Stimulated activated CD8-positive, alpha-beta memory T cell treated with anti-CD3 and anti-CD28 coated beads, Interleukin-7, amount 100 ng/mL, for 1 hour (primary cell): ENCODE measurements at regions not wholly inside any gene's neighbourhood (a gene's known extent, or its start where the extent isn't known, plus 50 kb on each side); places are given as distances from the start of the nearest gene placed in this dataset.

Experiments
- DNase-seq, 2 donors: peaks; one replicate each; pipeline ENCODE4 v3.0.0-alpha.2; 2020; ENCODE audit warnings: low read depth in 2 of 2

DNA sequence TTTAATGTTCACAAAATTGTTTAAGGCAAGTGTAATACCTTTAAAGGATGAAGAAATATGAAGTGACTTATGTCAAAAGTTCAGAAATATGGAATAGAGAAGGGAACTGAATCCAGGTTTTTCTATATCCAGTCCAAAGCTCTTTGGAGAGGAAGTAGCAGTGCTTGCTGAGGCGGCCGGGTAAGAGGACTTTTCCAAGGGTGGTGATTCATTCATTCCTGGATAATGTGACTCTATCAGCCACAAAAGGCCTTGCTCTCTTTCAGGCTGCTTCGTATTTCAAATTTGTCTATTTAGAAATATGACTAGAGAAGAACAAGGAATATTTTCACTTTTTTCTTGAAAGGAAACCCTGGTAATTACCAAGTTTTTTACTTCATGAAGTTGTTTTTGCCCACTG lies 830.1 kb upstream of the ZEB2 start:
- no peak for DNase-seq

- no peak for DNase-seq
Observed at GRCh38 chr2:145344076-145344724, 824.3 kb upstream of the ZEB2 start.

- DNase-seq = no peak
Observed at GRCh38 chr2:145343287-145343686, 823.4 kb upstream of the ZEB2 start.

DNA sequence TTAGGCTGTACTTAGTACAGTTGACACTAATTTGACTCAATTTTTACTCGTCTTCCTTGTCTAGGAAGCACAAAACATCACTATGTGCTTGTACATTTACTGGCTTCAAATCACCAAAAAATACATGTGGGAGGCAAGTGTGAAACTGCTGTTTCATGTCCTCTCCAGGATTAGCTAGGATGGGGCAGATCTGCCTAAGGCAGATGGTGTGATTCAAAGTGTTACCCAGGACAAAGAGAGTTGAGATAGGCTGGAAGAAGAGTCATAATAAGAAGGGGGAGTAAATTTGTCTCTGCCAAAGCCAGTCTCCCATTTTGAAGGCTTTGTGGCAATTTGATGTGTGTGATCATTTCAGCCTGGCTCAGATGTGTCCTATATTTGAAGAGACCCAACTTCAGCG lies 821.6 kb upstream of the ZEB2 start:
- DNase-seq = no peak

GRCh38 chr2:145339646-145340045 lies 819.7 kb upstream of the ZEB2 start:
- no peak for DNase-seq

GRCh38 chr2:145332210-145332898 lies 812.4 kb upstream of the ZEB2 start:
- no peak for DNase-seq

GRCh38 chr2:145329971-145330370 lies 810.1 kb upstream of the ZEB2 start:
- DNase-seq = no peak

DNA sequence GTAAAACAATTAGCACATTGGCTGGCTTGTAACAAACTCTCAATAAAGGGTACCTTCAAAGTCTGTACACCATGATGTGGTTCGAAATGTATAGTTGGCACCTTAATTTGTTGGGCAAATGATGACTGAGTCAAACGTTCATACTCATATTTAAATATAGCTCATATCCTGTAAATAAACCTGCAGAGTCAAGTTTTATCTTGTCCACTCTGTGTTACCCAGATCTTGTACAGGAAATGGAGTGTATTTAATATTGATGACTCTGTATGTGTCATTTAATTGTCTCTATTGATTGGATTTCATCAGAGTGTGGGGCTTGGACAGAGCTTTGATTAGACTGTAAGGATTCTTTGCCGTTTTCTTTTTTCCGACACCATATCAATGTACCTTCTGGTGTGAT lies 805.6 kb upstream of the ZEB2 start:
- DNase-seq = no peak

- DNase-seq = no peak
Observed at GRCh38 chr2:145324748-145325147, 804.8 kb upstream of the ZEB2 start.

DNA sequence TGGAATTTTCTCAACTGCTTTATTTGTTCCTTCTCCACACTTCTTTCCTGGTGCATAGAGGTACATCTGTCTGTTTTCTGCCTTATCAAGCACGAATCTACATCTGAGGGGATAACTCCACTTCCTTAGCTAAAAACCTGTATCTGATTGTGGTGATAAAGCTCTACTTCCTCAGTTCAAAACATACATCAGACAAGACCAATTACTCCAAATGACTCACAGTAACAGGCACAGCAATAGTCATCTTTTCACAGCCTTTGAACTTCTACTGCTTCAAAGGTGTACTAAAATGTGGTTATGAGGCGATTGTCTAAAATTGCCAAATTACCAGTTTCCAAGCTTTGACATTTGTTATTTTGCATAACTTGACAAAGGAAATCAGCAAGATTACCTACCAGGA lies 803.6 kb upstream of the ZEB2 start:
- no peak for DNase-seq

DNA sequence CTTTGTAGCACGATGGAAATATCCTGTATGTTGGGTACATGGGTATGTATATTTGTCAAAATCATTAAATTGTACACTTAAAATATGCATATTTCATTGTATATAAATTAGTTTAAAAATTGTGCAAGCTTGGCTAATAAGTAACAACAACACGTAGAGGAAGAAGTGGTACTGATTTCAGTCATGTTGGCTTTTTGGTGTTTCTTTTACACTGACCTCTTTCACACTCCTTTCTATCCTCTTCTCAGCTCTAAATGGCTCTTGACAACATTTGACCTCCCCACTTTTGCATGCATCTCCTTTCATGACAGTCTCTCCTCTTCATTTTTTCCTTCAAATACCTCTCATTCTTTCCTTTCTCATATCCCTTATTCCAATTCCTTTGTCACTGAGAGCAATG lies 801.4 kb upstream of the ZEB2 start:
- no peak for DNase-seq

DNA sequence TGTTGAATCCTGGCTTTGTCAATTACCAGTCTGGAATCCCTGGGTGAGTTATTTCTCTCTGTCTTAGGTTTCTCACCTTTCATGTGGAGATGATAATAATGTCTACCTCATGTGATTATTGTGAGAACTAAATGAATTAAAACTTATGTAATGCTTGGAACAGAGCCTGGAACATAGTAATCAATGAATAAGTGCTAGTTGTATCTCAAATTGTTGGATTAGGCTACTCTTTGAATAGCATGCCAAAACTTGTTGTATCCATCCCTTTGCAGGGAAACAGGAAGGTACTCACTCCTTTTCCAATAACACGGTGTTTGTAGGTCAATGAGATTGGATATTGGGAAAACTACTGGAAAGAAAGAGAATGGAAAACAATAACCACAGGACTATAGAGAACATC lies 796.6 kb upstream of the ZEB2 start:
- DNase-seq = no peak

GRCh38 chr2:145315053-145315452 lies 795.1 kb upstream of the ZEB2 start:
- DNase-seq = no peak

GRCh38 chr2:145314119-145314633 lies 794.3 kb upstream of the ZEB2 start:
- DNase-seq = no peak

- DNase-seq = no peak
Observed at GRCh38 chr2:145305889-145306288, 786.0 kb upstream of the ZEB2 start.

- no peak for DNase-seq
Observed at GRCh38 chr2:145304501-145304900, 784.6 kb upstream of the ZEB2 start.

DNA sequence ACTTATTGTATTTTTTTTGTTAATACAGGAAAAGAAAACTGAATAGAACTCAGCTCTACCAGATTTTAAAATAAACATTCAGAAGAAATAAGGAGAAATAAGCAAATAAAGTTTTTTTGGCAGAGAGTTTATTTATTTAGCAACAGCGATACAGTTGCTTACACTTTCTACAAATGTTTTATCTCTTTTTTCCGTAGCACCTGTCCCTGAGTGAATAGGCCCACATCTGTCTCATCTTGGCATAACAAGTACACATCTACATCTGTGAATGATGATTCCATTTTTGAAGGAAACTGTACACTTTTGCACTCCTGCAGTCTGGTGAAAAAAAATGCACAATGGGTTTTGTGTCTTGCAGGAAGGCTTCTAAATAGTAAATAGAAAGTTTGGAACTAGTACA lies 783.6 kb upstream of the ZEB2 start:
- DNase-seq = no peak

GRCh38 chr2:145302886-145303285 lies 783.0 kb upstream of the ZEB2 start:
- no peak for DNase-seq

DNA sequence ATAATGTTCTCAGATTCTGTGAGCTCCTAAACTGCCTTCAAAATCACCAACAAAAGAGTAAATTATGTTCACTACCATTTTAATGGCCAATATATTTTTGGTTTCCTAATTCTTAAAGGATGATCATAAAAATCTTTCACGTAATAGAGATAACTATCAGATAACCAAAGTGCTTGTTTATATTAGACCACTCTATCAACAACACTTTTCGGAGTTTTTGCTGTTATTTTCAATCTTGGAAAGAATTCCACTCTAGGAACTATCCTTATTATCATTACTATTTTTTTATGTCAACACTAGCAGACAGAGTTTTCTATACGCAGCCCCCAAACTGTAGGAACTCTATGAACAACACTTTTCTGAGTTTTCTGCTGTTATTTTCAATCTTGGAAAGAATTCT lies 782.5 kb upstream of the ZEB2 start:
- no peak for DNase-seq

DNA sequence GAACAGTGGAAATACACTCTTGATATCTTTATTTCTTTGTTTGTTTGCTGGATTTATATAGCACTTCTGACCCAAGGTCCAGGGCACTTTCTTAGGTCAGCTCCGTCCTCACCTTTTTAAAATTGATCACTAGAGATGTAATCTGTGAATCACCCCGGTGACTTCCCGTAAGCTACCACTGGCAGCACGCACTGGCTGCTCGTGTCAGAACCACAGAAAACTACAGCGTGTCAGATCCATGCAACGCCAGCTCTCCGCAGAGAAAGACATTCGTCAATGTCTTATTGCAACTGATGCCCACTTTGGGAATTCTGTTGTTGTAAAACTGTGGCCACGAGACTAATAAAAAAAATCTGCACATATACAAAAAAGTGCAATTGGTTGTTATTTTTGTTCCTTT lies 779.4 kb upstream of the ZEB2 start:
- no peak for DNase-seq

GRCh38 chr2:145292166-145292565 lies 772.2 kb upstream of the ZEB2 start:
- DNase-seq = no peak

GRCh38 chr2:145290986-145291385 lies 771.1 kb upstream of the ZEB2 start:
- DNase-seq = no peak

- no peak for DNase-seq
Observed at GRCh38 chr2:145289946-145290345, 770.0 kb upstream of the ZEB2 start.
